Smooth muscle cell (in vitro differentiated cells): ENCODE measurements at regions not wholly inside any gene's neighbourhood (a gene's known extent, or its start where the extent isn't known, plus 50 kb on each side); places are given as distances from the start of the nearest gene placed in this dataset.

Experiments
- DNase-seq: peaks from one replicate; lab custom pipeline; 2025; ENCODE audit not compliant: unreplicated experiment; lab: John Stamatoyannopoulos, UW
- H2AFZ ChIP-seq: fragments of 200-600 bp; sonication (generic); 2 replicates; pipeline ENCODE4 v1.6.0; 2016; ENCODE audit warnings: antibody characterized with exemption, low read depth, mild to moderate bottlenecking
- H3F3A ChIP-seq: fragments of 200-600 bp; sonication (generic); 2 replicates; pipeline ENCODE4 v1.6.0; 2017; ENCODE audit warnings: antibody characterized with exemption, low read depth
- H3K27ac ChIP-seq: fragments of 200-600 bp; sonication (generic); 2 replicates; pipeline ENCODE4 v1.5.1; 2016; ENCODE audit warnings: low read depth, mild to moderate bottlenecking
- H3K27me3 ChIP-seq: fragments of 200-600 bp; sonication (generic); 2 replicates; pipeline ENCODE4 v1.6.1; 2016; ENCODE audit warnings: low read depth, mild to moderate bottlenecking
- H3K36me3 ChIP-seq: fragments of 200-600 bp; sonication (generic); 2 replicates; pipeline ENCODE4 v1.5.1; 2016; ENCODE audit warnings: low read depth
- H3K4me1 ChIP-seq: fragments of 200-600 bp; sonication (generic); 2 replicates; pipeline ENCODE4 v1.5.1; 2016; ENCODE audit warnings: low read depth
- H3K4me2 ChIP-seq: fragments of 200-600 bp; sonication (generic); 2 replicates; pipeline ENCODE4 v1.6.0; 2016; ENCODE audit warnings: mild to moderate bottlenecking
- H3K4me3 ChIP-seq: fragments of 200-600 bp; sonication (generic); 2 replicates; pipeline ENCODE4 v1.5.1; 2016; ENCODE audit warnings: mild to moderate bottlenecking
- H3K79me2 ChIP-seq: fragments of 200-600 bp; sonication (generic); 2 replicates; pipeline ENCODE4 v1.6.0; 2016; ENCODE audit warnings: low read depth, mild to moderate bottlenecking
- H3K9ac ChIP-seq: fragments of 200-600 bp; sonication (generic); 2 replicates; pipeline ENCODE4 v1.6.0; 2016; ENCODE audit warnings: low read depth
- H3K9me3 ChIP-seq: fragments of 200-600 bp; sonication (generic); replicated peaks from 2 replicates; pipeline ENCODE4 v1.5.1; 2016; ENCODE audit warnings: low read depth
- H4K20me1 ChIP-seq: fragments of 200-600 bp; sonication (generic); 2 replicates; pipeline ENCODE4 v1.6.0; 2016; ENCODE audit warnings: low read depth
- WGBS: methylation state at CpG from one replicate; pipeline ENCODE4 v1.1.7; 2016; ENCODE audit warnings: low lambda C conversion rate; 5-methylcytosine and 5-hydroxymethylcytosine counted together
- TF ChIP-seq, protein P1 (sequence below): fragments of 200-600 bp; sonication (generic); IDR thresholded peaks from 2 replicates; pipeline ENCODE4 v1.5.1; 2017; ENCODE audit warnings: borderline replicate concordance, mild to moderate bottlenecking, antibody characterized with exemption; ENCODE audit not compliant: insufficient read depth, poor library complexity, severe bottlenecking

DNA sequence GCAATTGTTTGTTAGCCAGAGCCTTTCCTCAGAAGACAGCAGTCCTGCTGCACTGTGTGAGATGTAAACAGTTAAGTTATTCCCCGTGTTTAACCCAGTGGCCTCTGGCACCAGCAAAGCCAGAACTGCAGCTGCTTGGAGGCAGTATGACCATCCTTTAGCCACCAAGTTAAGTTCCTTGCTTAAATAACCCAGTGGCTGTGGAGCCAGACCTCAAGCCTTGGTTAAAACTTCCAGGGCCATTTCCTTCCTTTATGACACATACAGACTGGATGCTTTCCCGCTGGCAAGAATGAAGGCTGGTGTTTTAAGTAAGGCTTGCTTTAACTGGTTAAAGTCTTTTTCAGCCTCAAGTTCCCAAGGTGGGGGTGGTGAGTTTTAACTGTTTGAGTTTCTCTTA lies 379.8 kb downstream of the DCAF12L2 start:
- Histone ChIP-seq H3F3A (no peaks in the 10 kb centered on the region), H3K9ac (no peak overlapping the region), H3K9me3 (no peaks in the 10 kb centered on the region), H2AFZ (no peak overlapping the region), H3K36me3 (no peaks in the 10 kb centered on the region), H3K27me3 (no peaks in the 10 kb centered on the region), H3K79me2 (no peaks in the 10 kb centered on the region), H3K4me1 (no peaks in the 10 kb centered on the region), H4K20me1 (no peaks in the 10 kb centered on the region), H3K4me3 (no peak overlapping the region), H3K4me2 (no peak overlapping the region), H3K27ac (no peak overlapping the region)
- TF ChIP-seq, protein P1, sequence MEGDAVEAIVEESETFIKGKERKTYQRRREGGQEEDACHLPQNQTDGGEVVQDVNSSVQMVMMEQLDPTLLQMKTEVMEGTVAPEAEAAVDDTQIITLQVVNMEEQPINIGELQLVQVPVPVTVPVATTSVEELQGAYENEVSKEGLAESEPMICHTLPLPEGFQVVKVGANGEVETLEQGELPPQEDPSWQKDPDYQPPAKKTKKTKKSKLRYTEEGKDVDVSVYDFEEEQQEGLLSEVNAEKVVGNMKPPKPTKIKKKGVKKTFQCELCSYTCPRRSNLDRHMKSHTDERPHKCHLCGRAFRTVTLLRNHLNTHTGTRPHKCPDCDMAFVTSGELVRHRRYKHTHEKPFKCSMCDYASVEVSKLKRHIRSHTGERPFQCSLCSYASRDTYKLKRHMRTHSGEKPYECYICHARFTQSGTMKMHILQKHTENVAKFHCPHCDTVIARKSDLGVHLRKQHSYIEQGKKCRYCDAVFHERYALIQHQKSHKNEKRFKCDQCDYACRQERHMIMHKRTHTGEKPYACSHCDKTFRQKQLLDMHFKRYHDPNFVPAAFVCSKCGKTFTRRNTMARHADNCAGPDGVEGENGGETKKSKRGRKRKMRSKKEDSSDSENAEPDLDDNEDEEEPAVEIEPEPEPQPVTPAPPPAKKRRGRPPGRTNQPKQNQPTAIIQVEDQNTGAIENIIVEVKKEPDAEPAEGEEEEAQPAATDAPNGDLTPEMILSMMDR: no peak
- 21% methylated on average over 2 of the region's 2 CpGs for WGBS
- DNase-seq: no peak

DNA sequence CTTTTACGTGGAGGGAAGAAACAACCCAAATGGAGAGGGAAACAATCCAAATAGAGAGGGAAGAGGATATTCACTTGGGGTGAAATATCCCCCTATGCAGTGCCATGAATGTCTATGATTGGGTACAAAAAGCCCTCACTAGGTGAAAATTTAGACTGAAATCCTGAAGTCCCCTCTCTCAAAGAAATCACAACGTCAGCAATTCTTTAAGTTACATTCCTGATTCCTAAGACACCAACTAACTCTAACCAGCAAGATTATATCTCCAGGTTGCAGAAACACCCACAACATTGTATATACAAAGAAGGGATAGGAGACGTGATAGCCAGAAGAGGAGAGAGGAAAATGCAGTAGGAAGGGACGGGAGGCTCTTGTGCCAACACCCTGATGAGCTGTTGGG lies 374.3 kb downstream of the DCAF12L2 start:
- H3K4me3 ChIP-seq: no peak overlapping the region
- no peaks in the 10 kb centered on the region for H3K27me3 ChIP-seq
- H3K79me2 ChIP-seq: no peaks in the 10 kb centered on the region
- no peaks in the 10 kb centered on the region for H4K20me1 ChIP-seq
- H3K9me3 ChIP-seq: no peaks in the 10 kb centered on the region
- H3K4me1 ChIP-seq: no peaks in the 10 kb centered on the region
- no peaks in the 10 kb centered on the region for H3F3A ChIP-seq
- H3K27ac ChIP-seq: no peak overlapping the region
- H3K9ac ChIP-seq: no peak overlapping the region
- H3K4me2 ChIP-seq: no peak overlapping the region
- DNase-seq: no peak
- whole genome bisulfite sequencing: 52% methylated on average over 4 of the region's 4 CpGs
- H3K36me3 ChIP-seq: no peaks in the 10 kb centered on the region
- H2AFZ ChIP-seq: no peak overlapping the region
- TF ChIP-seq, protein P1: no peak

DNA sequence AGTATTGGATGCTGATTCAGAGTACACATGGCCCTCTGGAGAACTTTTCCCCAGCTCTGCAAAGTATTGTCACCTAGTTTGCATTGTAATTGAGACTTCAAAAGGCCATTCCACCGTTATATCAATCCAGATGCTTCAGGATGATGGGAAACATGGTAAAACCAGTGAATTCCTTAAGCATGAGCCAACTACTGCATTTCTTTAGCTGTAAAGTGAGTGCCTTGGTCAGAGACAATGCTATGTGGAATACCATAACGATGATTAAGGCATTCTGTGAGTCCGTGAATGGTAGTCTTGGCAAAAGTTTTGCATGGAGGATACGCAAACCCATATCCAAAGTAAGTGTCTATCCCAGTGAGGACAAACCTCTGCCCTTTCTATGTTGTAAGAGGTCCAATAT lies 355.2 kb downstream of the DCAF12L2 start:
- Histone ChIP-seq H2AFZ (no peak overlapping the region), H3K4me2 (no peak overlapping the region), H3K9me3 (no peaks in the 10 kb centered on the region), H3K4me1 (no peaks in the 10 kb centered on the region), H3K9ac (no peak overlapping the region), H3F3A (no peaks in the 10 kb centered on the region), H3K4me3 (no peak overlapping the region), H3K79me2 (no peaks in the 10 kb centered on the region), H3K27ac (no peak overlapping the region), H4K20me1 (no peaks in the 10 kb centered on the region), H3K27me3 (no peaks in the 10 kb centered on the region), H3K36me3 (no peaks in the 10 kb centered on the region)
- DNase-seq: no peak
- 63% methylated on average over 4 of the region's 4 CpGs for WGBS
- TF ChIP-seq, protein P1: no peak

DNA sequence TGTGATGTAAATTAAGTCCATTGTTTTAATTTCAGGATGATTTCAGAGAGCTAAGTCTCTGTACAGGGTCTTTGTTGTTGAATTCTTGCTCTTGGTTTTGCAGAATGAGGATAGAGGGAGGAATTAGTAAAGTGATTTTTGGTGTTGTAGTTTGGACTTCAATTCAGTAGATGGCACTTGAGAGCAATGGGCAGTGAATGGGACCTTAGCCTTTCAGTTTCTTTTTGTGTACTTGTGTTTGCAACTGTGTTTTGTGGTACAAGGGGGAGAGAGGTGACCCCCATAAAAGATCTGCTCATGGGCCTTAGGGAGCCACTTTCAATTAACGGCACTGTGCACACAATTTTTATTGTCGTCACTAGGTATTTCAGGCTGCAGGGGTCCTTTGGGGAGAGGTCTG lies 340.0 kb downstream of the DCAF12L2 start:
- DNase-seq: no peak
- Histone ChIP-seq H3K4me2 (no peak overlapping the region), H3K4me1 (no peaks in the 10 kb centered on the region), H3K27ac (no peak overlapping the region), H2AFZ (no peak overlapping the region), H3K9ac (no peak overlapping the region), H3K27me3 (no peaks in the 10 kb centered on the region), H3F3A (no peaks in the 10 kb centered on the region), H3K9me3 (no peaks in the 10 kb centered on the region), H3K4me3 (no peak overlapping the region), H4K20me1 (no peaks in the 10 kb centered on the region), H3K79me2 (no peaks in the 10 kb centered on the region), H3K36me3 (no peaks in the 10 kb centered on the region)
- TF ChIP-seq, protein P1: no peak
- WGBS: 68% methylated on average over 2 of the region's 2 CpGs
